GM10266 (cell line): ENCODE measurements at regions not wholly inside any gene's neighbourhood (a gene's known extent, or its start where the extent isn't known, plus 50 kb on each side); places are given as distances from the start of the nearest gene placed in this dataset.

Experiments used
- DNase-seq: peaks from one replicate; pipeline ENCODE4 v3.0.0; 2012; ENCODE audit errors: extremely low spot score
- TF ChIP-seq, protein P1 (sequence below): IDR thresholded peaks from 2 replicates; pipeline ENCODE4 v1.5.1; 2012; ENCODE audit warnings: mild to moderate bottlenecking, low read depth; ENCODE audit not compliant: control insufficient read depth, insufficient read depth; ENCODE audit errors: missing control alignments

DNA sequence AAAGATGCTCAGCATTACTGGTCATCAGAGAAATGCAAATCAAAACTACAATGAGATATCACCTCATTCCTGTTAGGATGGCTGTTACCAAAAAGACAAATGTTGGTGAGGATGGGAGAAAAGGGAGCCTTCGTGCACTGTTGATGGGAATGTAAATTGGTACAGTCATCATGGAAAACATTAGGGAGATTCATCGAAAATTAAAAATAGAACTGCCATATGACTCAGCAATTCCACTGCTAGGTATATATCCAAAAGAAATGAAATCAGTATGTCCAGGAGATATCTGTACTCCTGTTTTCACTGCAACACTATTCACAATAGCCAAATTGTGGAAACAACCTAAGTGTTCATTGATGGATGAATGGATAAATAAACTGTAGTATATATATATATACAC, 228.1 kb downstream of the ACTR3B start:
- TF ChIP-seq, protein P1, sequence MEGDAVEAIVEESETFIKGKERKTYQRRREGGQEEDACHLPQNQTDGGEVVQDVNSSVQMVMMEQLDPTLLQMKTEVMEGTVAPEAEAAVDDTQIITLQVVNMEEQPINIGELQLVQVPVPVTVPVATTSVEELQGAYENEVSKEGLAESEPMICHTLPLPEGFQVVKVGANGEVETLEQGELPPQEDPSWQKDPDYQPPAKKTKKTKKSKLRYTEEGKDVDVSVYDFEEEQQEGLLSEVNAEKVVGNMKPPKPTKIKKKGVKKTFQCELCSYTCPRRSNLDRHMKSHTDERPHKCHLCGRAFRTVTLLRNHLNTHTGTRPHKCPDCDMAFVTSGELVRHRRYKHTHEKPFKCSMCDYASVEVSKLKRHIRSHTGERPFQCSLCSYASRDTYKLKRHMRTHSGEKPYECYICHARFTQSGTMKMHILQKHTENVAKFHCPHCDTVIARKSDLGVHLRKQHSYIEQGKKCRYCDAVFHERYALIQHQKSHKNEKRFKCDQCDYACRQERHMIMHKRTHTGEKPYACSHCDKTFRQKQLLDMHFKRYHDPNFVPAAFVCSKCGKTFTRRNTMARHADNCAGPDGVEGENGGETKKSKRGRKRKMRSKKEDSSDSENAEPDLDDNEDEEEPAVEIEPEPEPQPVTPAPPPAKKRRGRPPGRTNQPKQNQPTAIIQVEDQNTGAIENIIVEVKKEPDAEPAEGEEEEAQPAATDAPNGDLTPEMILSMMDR: no peak
- DNase-seq: no peak

DNA sequence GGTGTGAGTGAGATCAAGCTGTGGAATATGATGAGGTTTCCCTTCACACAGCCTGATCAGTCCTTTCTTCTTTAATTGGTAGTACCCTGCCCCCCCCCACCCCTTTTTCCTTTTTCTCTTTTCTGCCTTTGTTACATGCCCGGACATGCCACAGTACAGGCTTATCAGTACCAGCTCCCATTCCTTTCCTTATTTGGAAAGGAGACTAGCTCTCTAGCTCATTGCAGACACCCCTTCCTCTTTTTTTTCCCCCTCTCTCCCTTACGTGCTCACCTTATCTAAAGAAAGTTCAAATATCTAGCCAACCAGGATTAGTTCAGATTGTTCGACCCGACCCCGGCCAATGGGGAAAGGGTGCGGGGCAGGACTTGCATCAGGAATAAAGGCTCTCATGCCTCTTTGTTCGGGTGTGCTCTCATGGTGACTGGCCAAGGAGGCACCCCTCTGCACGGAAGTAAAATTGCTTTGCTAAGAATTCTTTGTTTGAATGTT, 230.4 kb downstream of the ACTR3B start:
- TF ChIP-seq, protein P1: no peak
- no peak for DNase-seq

GRCh38 chr7:152998420-152998819, 238.9 kb downstream of the ACTR3B start:
- TF ChIP-seq, protein P1: no peak
- DNase-seq: no peak

GRCh38 chr7:153002115-153002514, 242.6 kb downstream of the ACTR3B start:
- TF ChIP-seq, protein P1: no peak
- no peak for DNase-seq

DNA sequence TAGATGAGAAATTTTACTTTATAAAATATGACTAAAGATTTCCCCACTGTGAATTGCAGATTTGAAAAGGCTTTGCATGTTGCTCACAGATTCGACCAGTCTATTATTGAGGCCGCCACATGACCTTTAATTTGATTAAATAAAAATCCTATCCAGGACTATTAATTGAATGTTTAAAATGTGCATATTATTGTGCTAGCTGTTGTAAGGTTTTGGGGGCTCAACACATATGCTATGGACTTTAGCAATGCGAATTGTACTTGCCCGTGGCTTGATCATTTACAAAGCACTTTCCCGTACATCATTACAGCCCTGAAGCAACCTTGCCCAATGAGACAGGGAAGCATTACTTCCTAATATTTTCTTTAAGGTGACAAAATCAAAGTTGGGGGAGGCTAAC, 243.0 kb downstream of the ACTR3B start:
- TF ChIP-seq, protein P1: no peak

DNA sequence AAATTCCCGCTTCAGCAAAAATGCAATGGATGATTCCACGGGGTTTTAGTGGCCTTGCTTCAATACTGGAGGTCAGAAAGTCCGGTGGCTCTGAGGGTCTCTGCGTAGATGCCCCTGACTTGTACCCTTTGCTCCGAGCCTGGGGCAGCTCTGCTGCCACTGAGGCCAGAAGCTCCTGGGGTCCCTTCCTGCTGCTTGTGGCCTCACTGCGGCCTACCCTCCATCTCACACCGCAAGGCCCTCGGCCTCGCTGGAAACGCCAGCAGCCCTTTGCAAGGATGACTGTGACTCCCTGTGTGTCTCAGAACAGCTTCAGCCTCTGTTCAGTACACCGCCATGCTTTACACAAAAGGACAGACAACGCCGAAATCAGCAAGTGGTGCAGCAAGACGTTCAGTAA, 244.8 kb downstream of the ACTR3B start:
- DNase-seq: no peak
- TF ChIP-seq, protein P1: no peak

More for the DNA sequence above, 243.0 kb downstream of the ACTR3B start:
- DNase-seq: no peak

DNA sequence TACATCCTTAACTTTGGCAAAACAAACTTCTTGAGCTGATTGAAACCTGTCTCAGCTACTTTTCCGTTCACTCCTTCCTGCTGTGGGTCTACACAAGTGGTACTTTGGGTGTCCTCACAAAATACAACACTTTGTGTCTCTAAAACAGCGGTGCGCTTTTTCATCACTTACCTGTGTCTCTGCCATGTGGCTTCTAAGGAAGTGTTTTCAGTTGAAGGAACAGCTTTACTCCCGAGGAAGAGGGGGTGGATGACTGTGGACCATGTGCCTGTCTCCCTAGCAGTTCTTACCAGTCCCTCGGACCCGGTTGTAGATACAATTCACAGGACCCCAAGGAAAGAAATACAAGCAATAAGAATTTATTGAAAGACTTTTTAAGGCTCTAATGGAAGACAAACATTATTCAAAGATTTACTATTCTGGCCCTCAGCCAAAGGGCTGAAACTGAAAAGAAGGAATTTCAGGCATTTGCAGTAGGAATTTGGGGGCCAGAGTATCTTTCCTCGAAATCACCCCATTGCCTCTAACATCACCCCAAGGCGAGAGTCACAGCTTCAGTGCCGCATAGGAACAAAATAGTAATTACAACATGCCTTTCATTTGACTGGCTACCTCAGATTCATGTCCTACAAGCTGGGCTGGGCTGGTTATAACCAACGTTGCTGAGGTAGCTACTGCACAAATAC, 246.3 kb downstream of the ACTR3B start:
- DNase-seq: no peak
- TF ChIP-seq, protein P1: no peak
